Peyer's patch (tissue), 4 donors: ENCODE measurements at regions not wholly inside any gene's neighbourhood (a gene's known extent, or its start where the extent isn't known, plus 50 kb on each side); places are given as distances from the start of the nearest gene placed in this dataset.

Experiments
- CTCF ChIP-seq, 6 experiments: fragments of 450-650 bp in 4 of 6; fragments of 200-600 bp in 2 of 6; sonication (generic) in 1 of 6; IDR thresholded peaks; one replicate each; pipeline ENCODE4 v1.5.1; 2017 to 2019; ENCODE audit warnings: antibody characterized with exemption in 6 of 6, mild to moderate bottlenecking in 3 of 6, moderate library complexity in 1 of 6
- POLR2A ChIP-seq, 2 donors: fragments of 450-650 bp; IDR thresholded peaks; one replicate each; pipeline ENCODE4 v1.5.1; 2017; ENCODE audit warnings: antibody characterized with exemption in 2 of 2, mild to moderate bottlenecking in 2 of 2, moderate library complexity in 2 of 2

GRCh38 chr10:78361031-78361430, 327.4 kb downstream of the RPS24 start:
- TF ChIP-seq CTCF (IDR thresholded peaks at IDR 0.05) (no peak), POLR2A (IDR thresholded peaks at IDR 0.05) (no peak)
